ENCODE measurements at regions not wholly inside any gene's neighbourhood (a gene's known extent, or its start where the extent isn't known, plus 50 kb on each side); places are given as distances from the start of the nearest gene placed in this dataset.
"Not testable (repeated sequence)": the region's sequence is repeated elsewhere in the genome, so short reads cannot be mapped to it uniquely, and the experiment has no call there.

- no peak for DNase-seq (ENCODE audit: low spot score)
Observed at GRCh38 chr14:57150449-57150848, 118.3 kb downstream of the EXOC5 start.

- DNase-seq (ENCODE audit: low spot score): no peak
Observed at GRCh38 chr14:57139173-57139572, 129.5 kb downstream of the EXOC5 start.

GRCh38 chr14:57136669-57137328, 131.9 kb downstream of the EXOC5 start:
- peak; percentile 40 for DNase-seq (ENCODE audit: low spot score)

GRCh38 chr14:57127809-57128208, 140.9 kb downstream of the EXOC5 start:
- DNase-seq (ENCODE audit: low spot score): not testable (repeated sequence)

- DNase-seq (ENCODE audit: low spot score): no peak
Observed at GRCh38 chr14:57122129-57122528, 146.6 kb downstream of the EXOC5 start.

- not testable (repeated sequence) for DNase-seq (ENCODE audit: low spot score)
Observed at GRCh38 chr14:57112072-57112807, 156.5 kb downstream of the EXOC5 start.

- DNase-seq (ENCODE audit: low spot score): not testable (repeated sequence)
Observed at GRCh38 chr14:57110411-57110810, 158.3 kb downstream of the EXOC5 start.

GRCh38 chr14:57091030-57091608, 177.6 kb downstream of the EXOC5 start:
- no peak for DNase-seq (ENCODE audit: low spot score)

GRCh38 chr14:57089901-57090300, 178.8 kb downstream of the EXOC5 start:
- no peak for DNase-seq (ENCODE audit: low spot score)

GRCh38 chr14:57087841-57088240, 180.9 kb downstream of the EXOC5 start:
- DNase-seq (ENCODE audit: low spot score): no peak

GRCh38 chr14:57086271-57087162, 182.2 kb downstream of the EXOC5 start:
- no peak for DNase-seq (ENCODE audit: low spot score)

- peak; percentile 6 for DNase-seq (ENCODE audit: low spot score)
Observed at GRCh38 chr14:57085801-57086200, 182.9 kb downstream of the EXOC5 start.

- DNase-seq (ENCODE audit: low spot score): no peak
Observed at GRCh38 chr14:57085043-57085442, 183.7 kb downstream of the EXOC5 start.

GRCh38 chr14:57080691-57081090, 188.0 kb downstream of the EXOC5 start:
- DNase-seq (ENCODE audit: low spot score): no peak

- DNase-seq (ENCODE audit: low spot score): no peak
Observed at GRCh38 chr14:57078054-57078453, 190.7 kb downstream of the EXOC5 start.

- DNase-seq (ENCODE audit: low spot score): no peak
Observed at GRCh38 chr14:57073986-57074385, 194.7 kb downstream of the EXOC5 start.

- DNase-seq (ENCODE audit: low spot score): no peak
Observed at GRCh38 chr14:57071639-57072038, 197.1 kb downstream of the EXOC5 start.

GRCh38 chr14:57069702-57070101, 199.0 kb downstream of the EXOC5 start:
- DNase-seq (ENCODE audit: low spot score): no peak

GRCh38 chr14:57068511-57068910, 200.2 kb downstream of the EXOC5 start:
- no peak for DNase-seq (ENCODE audit: low spot score)

- DNase-seq (ENCODE audit: low spot score): peak; percentile 37
Observed at GRCh38 chr14:57066887-57067513, 201.7 kb downstream of the EXOC5 start.

- no peak for DNase-seq (ENCODE audit: low spot score)
Observed at GRCh38 chr14:57066463-57066862, 202.2 kb downstream of the EXOC5 start.

Data from Ammon's horn (tissue), 1 donor.